Fibroblast of peridontal ligament (primary cell): ENCODE measurements at regions not wholly inside any gene's neighbourhood (a gene's known extent, or its start where the extent isn't known, plus 50 kb on each side); places are given as distances from the start of the nearest gene placed in this dataset.
"Not testable (repeated sequence)": the region's sequence is repeated elsewhere in the genome, so short reads cannot be mapped to it uniquely, and the experiment has no call there.

Experiments
- DNase-seq: peaks from one replicate; pipeline ENCODE4 v3.0.0-alpha.2; 2010; ENCODE audit errors: extremely low read depth

GRCh38 chr13:82216165-82216564 is 1666.1 kb downstream of the SLITRK1 start:
- DNase-seq = no peak

- DNase-seq = no peak
These were observed 1667.9 kb downstream of the SLITRK1 start for GRCh38 chr13:82214341-82214740.

- no peak for DNase-seq
These were observed 1676.0 kb downstream of the SLITRK1 start for GRCh38 chr13:82206241-82206640.

GRCh38 chr13:82202398-82202797 is 1679.9 kb downstream of the SLITRK1 start:
- no peak for DNase-seq

- DNase-seq = no peak
These were observed 1686.2 kb downstream of the SLITRK1 start for GRCh38 chr13:82196087-82196486.

GRCh38 chr13:82187227-82187626 is 1695.0 kb downstream of the SLITRK1 start:
- no peak for DNase-seq

- no peak for DNase-seq
These were observed 1705.5 kb downstream of the SLITRK1 start for GRCh38 chr13:82176751-82177150.

GRCh38 chr13:82165396-82166174 is 1716.7 kb downstream of the SLITRK1 start:
- DNase-seq = no peak

GRCh38 chr13:82164780-82165395 is 1717.4 kb downstream of the SLITRK1 start:
- not testable (repeated sequence) for DNase-seq

GRCh38 chr13:82147526-82147925 is 1734.7 kb downstream of the SLITRK1 start:
- no peak for DNase-seq

GRCh38 chr13:82136880-82137279 is 1745.4 kb downstream of the SLITRK1 start:
- no peak for DNase-seq

- DNase-seq = no peak
These were observed 1753.0 kb downstream of the SLITRK1 start for GRCh38 chr13:82129281-82129680.

- DNase-seq = no peak
These were observed 1763.7 kb downstream of the SLITRK1 start for GRCh38 chr13:82118589-82118988.

- DNase-seq = no peak
These were observed 1765.8 kb downstream of the SLITRK1 start for GRCh38 chr13:82116422-82116989.

GRCh38 chr13:82115391-82115790 is 1766.9 kb downstream of the SLITRK1 start:
- no peak for DNase-seq

GRCh38 chr13:82096256-82096655 is 1755.3 kb upstream of the SPRY2 start:
- no peak for DNase-seq

- no peak for DNase-seq
These were observed 1751.4 kb upstream of the SPRY2 start for GRCh38 chr13:82092312-82092711.

GRCh38 chr13:82088781-82089180 is 1747.9 kb upstream of the SPRY2 start:
- peak; percentile 8 for DNase-seq

GRCh38 chr13:82076496-82076895 is 1735.6 kb upstream of the SPRY2 start:
- no peak for DNase-seq

GRCh38 chr13:82070416-82070815 is 1729.5 kb upstream of the SPRY2 start:
- no peak for DNase-seq

- no peak for DNase-seq
These were observed 1721.8 kb upstream of the SPRY2 start for GRCh38 chr13:82062772-82063171.

GRCh38 chr13:82058364-82058763 is 1717.4 kb upstream of the SPRY2 start:
- DNase-seq = no peak

GRCh38 chr13:82045316-82045715 is 1704.4 kb upstream of the SPRY2 start:
- not testable (repeated sequence) for DNase-seq
